NOMO-1 treated with dmso at 0.1 percent for 144 hours (cell line): ENCODE measurements at regions not wholly inside any gene's neighbourhood (a gene's known extent, or its start where the extent isn't known, plus 50 kb on each side); places are given as distances from the start of the nearest gene placed in this dataset.

ENCODE experiments used
- DNase-seq: peaks from one replicate; lab custom pipeline; 2025; ENCODE audit not compliant: unreplicated experiment; lab: John Stamatoyannopoulos, UW

DNA sequence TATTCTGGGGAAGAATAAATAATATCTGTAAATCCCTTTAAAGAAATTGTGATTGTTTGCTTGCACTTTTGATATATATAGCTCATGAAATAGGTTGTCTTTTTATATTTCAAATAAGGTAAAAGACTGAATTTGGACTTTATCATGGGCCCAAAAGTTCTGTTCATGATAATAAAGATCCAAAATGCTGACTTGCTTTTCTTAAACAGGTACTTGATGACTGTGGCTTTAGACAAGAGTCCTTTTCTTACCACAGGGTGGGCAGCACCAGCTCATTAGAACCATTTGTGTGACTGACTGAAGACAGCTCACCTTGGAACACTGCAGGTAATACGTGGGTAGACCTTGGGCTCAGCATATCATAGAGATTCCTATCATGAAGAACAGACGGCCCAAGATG, 432.6 kb downstream of the ETNK1 start:
- no peak for DNase-seq

DNA sequence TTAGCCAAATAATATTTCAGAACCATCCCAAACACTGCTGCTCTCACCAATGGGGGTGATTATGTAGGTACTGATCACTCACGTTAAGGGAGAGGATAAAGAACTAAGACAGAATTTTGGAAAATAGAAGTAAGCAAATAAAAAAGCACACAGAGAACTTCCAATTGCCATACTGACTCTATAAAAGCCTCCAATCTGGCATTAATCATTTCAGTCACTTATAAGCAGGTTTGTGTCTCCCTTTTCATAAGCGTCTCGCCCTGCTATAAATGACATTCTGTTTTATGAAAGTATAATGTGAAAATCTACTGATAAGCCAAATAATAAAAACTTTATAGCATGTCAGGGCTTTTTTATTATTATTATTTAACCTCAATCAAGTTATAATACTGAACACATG, 435.2 kb downstream of the ETNK1 start:
- no peak for DNase-seq

GRCh38 chr12:23063206-23063605, 438.2 kb downstream of the ETNK1 start:
- DNase-seq: no peak

GRCh38 chr12:23066095-23066494, 441.1 kb downstream of the ETNK1 start:
- no peak for DNase-seq

DNA sequence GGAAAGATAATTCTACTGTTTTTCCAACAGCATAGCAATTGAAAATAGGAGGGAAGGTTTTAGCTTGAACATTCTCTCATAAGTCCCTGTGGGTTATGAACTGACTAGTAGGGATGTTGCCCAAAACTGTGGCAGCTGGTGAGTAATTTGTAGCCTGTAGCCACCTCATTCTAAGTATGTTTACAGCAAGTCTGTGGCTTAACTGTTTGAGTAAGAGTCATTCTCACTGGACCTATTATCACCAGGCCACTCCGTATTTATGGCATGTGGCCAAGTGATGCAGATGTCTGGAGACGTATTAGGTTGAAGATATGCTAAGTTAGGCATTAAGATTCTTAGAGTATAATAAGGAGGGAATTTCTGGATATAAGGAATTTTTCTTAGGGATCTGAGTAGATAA, 458.3 kb downstream of the ETNK1 start:
- DNase-seq: no peak

DNA sequence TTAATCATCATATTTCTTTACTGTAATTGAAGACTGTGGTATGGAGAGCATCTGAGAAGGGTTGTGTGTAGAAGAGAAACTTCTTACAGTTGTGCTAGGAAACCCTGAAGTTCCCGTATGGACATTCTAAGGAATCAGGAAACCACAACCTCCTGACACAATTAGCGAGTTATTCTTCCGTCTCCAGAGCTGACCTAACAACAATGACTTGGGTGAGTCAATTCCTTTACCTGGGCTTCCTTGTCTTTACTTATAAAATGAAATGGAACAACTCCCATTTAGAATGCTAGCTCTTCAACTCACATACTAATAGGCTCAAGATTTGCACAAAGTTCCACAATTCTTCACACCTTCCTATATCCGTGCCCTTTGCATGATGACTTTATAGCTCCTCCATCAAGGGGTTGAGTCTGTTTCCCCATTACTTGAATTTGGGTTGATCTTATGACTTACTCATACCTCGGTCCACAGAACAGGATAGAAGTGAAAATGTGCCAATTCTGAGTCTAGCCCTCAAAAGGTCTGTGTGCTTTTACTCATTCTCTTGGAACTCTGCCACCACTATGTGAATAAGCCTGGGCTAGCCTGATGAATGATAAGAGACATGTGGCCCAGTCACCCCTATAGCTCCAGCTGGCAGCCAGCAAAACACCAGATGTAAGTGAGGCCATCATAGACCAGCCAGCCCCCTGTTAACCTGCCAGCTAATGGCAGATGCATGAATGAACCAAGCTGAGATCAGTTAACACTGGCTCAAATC, 459.4 kb downstream of the ETNK1 start:
- DNase-seq: no peak

GRCh38 chr12:23088594-23088993, 463.6 kb downstream of the ETNK1 start:
- DNase-seq: no peak

DNA sequence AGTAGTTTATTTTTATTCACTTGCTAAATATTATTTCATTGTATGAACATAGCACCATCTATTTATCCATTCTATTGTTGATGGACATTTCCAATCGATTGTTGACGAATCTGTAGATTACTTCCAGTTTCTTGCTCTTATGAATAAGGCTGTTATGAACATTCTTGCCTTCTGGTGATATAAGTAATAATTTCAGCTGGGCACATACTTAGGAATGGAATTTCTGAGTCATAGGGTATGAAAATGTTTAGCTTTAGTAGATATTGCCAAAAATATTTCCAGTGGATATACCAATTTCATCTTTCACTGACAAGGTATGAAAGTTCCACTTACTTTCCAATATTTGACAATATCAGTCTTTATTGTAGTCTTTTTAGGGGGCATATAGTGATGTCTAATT, 468.5 kb downstream of the ETNK1 start:
- DNase-seq: no peak

- DNase-seq: no peak
Measured at GRCh38 chr12:23096321-23096720, 471.4 kb downstream of the ETNK1 start.

DNA sequence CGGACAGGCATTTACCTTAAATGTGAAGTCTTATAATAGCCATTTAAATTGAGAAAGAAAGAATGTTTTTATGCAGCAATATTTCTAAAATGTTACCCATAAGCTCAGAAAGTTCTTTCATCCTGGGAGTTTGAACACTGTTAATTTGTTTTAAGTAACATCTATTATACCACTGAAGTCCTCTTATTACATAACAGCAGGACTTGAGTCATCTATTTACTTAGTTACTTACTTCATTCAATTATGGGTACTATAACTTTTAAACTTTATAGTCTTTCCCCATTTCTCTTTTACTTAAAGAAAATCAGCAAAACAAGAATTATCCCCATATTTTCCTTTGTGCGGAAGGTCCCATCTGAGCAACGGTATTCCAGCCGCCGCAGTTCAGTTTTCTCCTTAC, 473.1 kb downstream of the ETNK1 start:
- DNase-seq: no peak

GRCh38 chr12:23098517-23098916, 473.5 kb downstream of the ETNK1 start:
- no peak for DNase-seq

- DNase-seq: no peak
Measured at GRCh38 chr12:23099104-23099503, 474.1 kb downstream of the ETNK1 start.

GRCh38 chr12:23099604-23100003, 474.6 kb downstream of the ETNK1 start:
- no peak for DNase-seq

- no peak for DNase-seq
Measured at GRCh38 chr12:23108957-23109356, 484.0 kb downstream of the ETNK1 start.

DNA sequence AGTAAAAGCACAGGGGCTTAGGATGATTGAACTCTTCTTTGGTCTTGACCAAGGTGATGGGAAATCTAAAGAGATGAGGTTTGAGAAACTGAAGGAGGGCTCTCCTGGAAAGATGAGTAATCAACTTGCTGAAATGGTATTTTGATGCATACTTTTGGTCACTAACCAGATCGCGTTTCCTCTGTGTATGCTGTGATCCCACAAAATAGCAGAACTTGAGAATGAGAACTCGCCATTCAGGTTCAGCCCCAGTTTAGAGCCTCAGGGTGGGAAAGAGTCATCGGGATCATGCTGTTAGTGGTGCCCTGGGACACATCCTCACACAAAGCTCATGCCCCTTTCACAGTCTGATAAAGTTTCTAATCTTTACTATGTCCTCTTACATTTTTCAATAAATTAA, 488.8 kb downstream of the ETNK1 start:
- no peak for DNase-seq

DNA sequence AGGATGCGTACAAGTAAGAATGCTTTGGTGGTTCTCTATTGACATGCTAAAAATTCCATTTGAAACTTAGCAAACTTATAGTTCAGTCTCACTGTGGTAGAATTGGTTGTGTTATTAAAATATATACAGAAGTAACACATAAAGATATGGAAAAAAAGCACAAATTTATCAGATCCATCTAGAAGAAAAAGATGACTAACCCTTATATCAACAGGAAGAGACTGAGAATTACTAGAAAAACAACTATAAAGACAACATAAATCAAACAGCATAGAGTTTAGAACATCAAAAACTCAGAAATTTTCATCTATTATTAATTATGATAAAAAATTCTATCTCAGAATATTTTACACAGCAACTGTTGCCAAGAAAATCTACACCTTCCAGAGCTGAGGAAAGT, 491.0 kb downstream of the ETNK1 start:
- no peak for DNase-seq

DNA sequence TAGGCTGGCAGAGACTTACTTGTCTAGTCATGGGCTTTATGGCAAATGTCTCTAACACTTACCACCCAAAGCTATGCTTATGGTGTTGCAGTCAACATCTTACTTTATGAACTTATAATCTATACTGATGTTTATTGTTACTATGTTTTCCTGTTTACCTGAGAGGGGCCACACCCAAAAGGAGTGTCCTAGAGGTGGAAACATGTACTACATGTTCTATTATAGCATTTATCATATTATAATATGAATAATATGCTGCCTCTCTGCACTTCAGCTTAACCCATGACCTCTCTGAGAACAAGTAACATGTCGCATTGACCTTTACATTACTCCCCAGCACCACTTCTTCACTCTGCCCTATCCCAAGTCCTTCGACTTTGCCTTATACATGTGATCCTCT, 501.8 kb downstream of the ETNK1 start:
- DNase-seq: no peak

- no peak for DNase-seq
Measured at GRCh38 chr12:23127701-23128100, 502.7 kb downstream of the ETNK1 start.

- no peak for DNase-seq
Measured at GRCh38 chr12:23128462-23128861, 503.5 kb downstream of the ETNK1 start.

DNA sequence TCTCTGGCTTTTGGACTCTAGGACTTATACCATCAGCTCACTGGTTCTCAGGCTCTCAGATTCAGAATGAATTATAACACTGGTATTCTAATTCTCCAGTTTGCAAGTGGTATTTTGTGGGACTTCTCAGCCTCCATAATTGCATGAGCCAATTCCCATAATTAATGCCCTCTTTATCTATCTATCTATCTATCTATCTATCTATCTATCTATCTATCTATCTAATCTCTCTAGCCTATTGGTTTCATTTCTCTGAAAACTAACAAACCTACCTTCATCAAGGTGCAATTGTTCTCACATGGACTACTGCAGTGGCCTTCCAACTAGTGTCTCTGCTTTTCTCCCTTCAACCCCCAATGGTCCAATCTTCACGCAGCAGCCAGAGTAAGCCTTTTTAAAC, 507.4 kb downstream of the ETNK1 start:
- DNase-seq: no peak

GRCh38 chr12:23133471-23133870, 508.5 kb downstream of the ETNK1 start:
- no peak for DNase-seq

GRCh38 chr12:23139026-23139425, 514.1 kb downstream of the ETNK1 start:
- DNase-seq: no peak

DNA sequence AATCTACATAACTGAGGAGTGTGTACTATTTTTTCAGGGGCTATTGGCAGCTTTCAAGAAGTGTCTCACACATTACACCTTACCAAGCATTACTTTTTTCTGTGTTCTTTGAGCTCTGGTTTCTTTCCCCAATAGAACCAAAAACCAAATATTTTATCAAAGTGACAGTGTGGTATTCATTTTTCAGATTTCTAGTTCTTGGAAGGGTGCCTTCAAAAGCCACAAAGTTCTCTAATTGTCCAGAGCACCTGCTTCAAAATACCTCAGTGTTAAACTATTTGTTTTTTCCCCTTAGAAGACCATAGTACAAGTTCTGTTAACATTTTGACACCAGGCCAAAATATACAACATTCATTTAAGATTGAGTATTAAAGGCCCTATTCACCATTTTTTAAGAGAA, 515.7 kb downstream of the ETNK1 start:
- no peak for DNase-seq
